ENCODE measurements at regions not wholly inside any gene's neighbourhood (a gene's known extent, or its start where the extent isn't known, plus 50 kb on each side); places are given as distances from the start of the nearest gene placed in this dataset.

DNA sequence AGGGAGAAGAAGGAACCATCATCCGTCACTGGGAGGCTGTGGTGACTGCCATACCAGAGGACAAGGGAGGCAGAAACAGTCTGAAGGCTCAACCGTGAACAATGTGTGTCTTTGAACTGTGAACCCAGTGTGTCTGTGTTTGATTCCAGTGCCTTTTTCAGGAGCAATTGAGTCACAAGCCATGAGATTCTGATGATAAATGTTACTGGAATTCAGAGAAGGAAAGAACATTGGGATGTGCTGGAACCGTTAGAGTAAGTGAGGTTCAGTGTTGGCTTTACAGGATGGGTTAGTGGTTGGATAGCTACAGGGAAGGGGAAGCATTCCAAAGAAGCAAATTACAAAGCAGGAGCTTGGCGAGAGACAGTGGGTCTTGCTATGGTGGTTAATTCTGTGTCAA, 464.4 kb downstream of the TRIML1 start:
- TF ChIP-seq, protein P1, sequence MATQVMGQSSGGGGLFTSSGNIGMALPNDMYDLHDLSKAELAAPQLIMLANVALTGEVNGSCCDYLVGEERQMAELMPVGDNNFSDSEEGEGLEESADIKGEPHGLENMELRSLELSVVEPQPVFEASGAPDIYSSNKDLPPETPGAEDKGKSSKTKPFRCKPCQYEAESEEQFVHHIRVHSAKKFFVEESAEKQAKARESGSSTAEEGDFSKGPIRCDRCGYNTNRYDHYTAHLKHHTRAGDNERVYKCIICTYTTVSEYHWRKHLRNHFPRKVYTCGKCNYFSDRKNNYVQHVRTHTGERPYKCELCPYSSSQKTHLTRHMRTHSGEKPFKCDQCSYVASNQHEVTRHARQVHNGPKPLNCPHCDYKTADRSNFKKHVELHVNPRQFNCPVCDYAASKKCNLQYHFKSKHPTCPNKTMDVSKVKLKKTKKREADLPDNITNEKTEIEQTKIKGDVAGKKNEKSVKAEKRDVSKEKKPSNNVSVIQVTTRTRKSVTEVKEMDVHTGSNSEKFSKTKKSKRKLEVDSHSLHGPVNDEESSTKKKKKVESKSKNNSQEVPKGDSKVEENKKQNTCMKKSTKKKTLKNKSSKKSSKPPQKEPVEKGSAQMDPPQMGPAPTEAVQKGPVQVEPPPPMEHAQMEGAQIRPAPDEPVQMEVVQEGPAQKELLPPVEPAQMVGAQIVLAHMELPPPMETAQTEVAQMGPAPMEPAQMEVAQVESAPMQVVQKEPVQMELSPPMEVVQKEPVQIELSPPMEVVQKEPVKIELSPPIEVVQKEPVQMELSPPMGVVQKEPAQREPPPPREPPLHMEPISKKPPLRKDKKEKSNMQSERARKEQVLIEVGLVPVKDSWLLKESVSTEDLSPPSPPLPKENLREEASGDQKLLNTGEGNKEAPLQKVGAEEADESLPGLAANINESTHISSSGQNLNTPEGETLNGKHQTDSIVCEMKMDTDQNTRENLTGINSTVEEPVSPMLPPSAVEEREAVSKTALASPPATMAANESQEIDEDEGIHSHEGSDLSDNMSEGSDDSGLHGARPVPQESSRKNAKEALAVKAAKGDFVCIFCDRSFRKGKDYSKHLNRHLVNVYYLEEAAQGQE (IDR thresholded peaks at IDR 0.05; ENCODE audit: insufficient read depth in 1 of 2, low read depth in 2 of 2, low read length in 2 of 2), result no peak
- no peak for TF ChIP-seq SIN3A (IDR thresholded peaks at IDR 0.05; ENCODE audit: borderline replicate concordance, insufficient read depth, low read length)
- no peak for TF ChIP-seq POLR2AphosphoS5 (IDR thresholded peaks at IDR 0.05; ENCODE audit: low read depth, low read length)
- TF ChIP-seq TAF1 (IDR thresholded peaks at IDR 0.05; ENCODE audit: borderline replicate concordance, insufficient read depth, low read length), result no peak
- TF ChIP-seq FOXP2 (optimal IDR thresholded peaks at IDR 0.05; ENCODE audit: borderline replicate concordance, extremely low read depth, extremely low read length, insufficient read depth), result no peak

DNA sequence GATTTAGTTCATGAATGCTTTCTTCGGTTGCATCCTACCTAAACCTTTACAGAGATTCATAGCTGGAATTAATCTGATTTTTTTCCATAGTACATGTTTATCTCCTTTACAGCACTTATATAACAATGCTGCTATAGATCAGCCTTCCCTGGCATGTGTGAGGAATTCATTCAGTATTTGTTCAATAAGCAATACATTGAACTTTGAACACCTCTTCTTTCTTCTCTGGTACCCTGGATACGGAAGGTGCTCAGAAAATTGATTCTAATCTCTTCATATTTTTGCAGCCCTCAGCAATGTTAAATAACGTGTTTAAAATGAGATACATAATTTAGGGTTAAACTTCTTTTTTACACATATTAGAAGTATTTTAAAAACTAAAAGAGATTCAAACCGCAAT, 467.4 kb downstream of the TRIML1 start:
- TF ChIP-seq FOXP2 (optimal IDR thresholded peaks at IDR 0.05; ENCODE audit: borderline replicate concordance, extremely low read depth, extremely low read length, insufficient read depth) (no peak), SIN3A (IDR thresholded peaks at IDR 0.05; ENCODE audit: borderline replicate concordance, insufficient read depth, low read length) (no peak), TAF1 (IDR thresholded peaks at IDR 0.05; ENCODE audit: borderline replicate concordance, insufficient read depth, low read length) (no peak), POLR2AphosphoS5 (IDR thresholded peaks at IDR 0.05; ENCODE audit: low read depth, low read length) (no peak)
- TF ChIP-seq, protein P1 (IDR thresholded peaks at IDR 0.05; ENCODE audit: insufficient read depth in 1 of 2, low read depth in 2 of 2, low read length in 2 of 2), result no peak

DNA sequence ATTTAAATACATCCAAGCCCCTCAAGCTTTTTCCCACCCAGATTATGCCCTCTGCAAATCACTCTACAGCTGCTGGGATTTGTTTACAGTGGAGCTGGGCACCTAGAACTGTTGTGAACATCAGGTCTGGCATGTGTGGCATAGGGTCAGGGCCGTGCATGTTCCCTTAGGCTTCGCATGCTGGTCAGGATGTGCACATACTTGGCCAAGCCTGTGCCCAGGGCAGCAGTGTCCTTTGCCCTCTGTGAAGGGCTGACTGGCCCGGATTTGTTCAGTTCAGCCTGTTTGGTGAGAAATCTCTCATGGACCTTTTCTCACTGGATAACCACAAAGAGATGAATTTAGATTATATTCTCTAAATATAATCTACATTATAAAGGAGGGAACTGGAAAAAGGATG, 471.9 kb downstream of the TRIML1 start:
- TF ChIP-seq, protein P1 (IDR thresholded peaks at IDR 0.05; ENCODE audit: insufficient read depth in 1 of 2, low read depth in 2 of 2, low read length in 2 of 2), result no peak
- TF ChIP-seq FOXP2 (optimal IDR thresholded peaks at IDR 0.05; ENCODE audit: borderline replicate concordance, extremely low read depth, extremely low read length, insufficient read depth) (no peak), SIN3A (IDR thresholded peaks at IDR 0.05; ENCODE audit: borderline replicate concordance, insufficient read depth, low read length) (no peak), TAF1 (IDR thresholded peaks at IDR 0.05; ENCODE audit: borderline replicate concordance, insufficient read depth, low read length) (no peak), POLR2AphosphoS5 (IDR thresholded peaks at IDR 0.05; ENCODE audit: low read depth, low read length) (no peak)

DNA sequence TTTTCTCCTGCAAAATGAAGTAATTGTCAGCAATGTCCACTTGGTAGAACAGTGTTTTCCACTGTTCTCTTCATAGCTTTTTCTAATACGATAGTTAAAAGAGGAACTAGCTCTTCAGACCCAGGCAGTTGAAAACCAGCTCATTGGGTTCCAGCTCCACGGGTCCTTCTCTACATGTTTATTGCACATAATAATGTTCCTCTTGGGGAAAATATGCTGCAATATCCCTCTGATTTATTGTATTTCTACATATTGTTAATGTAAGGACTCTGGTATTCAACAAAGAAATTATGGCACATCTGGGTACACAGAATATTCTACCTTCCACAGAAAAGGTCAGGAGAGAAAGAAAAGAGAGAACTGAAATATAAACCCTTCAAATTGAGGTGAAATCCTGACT, 473.4 kb downstream of the TRIML1 start:
- TF ChIP-seq SIN3A (IDR thresholded peaks at IDR 0.05; ENCODE audit: borderline replicate concordance, insufficient read depth, low read length) (no peak), FOXP2 (optimal IDR thresholded peaks at IDR 0.05; ENCODE audit: borderline replicate concordance, extremely low read depth, extremely low read length, insufficient read depth) (no peak), TAF1 (IDR thresholded peaks at IDR 0.05; ENCODE audit: borderline replicate concordance, insufficient read depth, low read length) (no peak), POLR2AphosphoS5 (IDR thresholded peaks at IDR 0.05; ENCODE audit: low read depth, low read length) (no peak)
- TF ChIP-seq, protein P1 (IDR thresholded peaks at IDR 0.05; ENCODE audit: insufficient read depth in 1 of 2, low read depth in 2 of 2, low read length in 2 of 2), result no peak

DNA sequence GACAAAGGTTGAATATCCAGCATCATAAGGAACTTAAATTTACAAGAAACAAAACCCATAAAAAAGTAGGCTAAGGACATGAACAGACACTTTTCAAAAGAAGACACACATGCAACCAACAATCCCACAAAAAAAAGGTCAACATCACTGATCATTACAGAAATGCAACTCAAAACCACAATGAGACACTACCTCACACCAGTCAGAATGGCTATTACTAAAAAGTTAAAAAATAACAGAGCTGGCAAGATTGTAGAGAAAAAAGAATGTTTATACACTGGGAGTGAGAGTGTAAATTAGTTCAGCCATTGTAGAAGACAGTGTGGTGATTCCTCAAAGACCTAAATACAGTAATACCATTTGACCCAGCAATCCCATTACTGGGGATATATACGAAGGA, 474.7 kb downstream of the TRIML1 start:
- TF ChIP-seq, protein P1 (IDR thresholded peaks at IDR 0.05; ENCODE audit: insufficient read depth in 1 of 2, low read depth in 2 of 2, low read length in 2 of 2), result no peak
- TF ChIP-seq SIN3A (IDR thresholded peaks at IDR 0.05; ENCODE audit: borderline replicate concordance, insufficient read depth, low read length), result no peak
- no peak for TF ChIP-seq POLR2AphosphoS5 (IDR thresholded peaks at IDR 0.05; ENCODE audit: low read depth, low read length)
- no peak for TF ChIP-seq FOXP2 (optimal IDR thresholded peaks at IDR 0.05; ENCODE audit: borderline replicate concordance, extremely low read depth, extremely low read length, insufficient read depth)
- no peak for TF ChIP-seq TAF1 (IDR thresholded peaks at IDR 0.05; ENCODE audit: borderline replicate concordance, insufficient read depth, low read length)
